Right hindlimb (tissue), 1 donor: ENCODE measurements at regions not wholly inside any gene's neighbourhood (a gene's known extent, or its start where the extent isn't known, plus 50 kb on each side); places are given as distances from the start of the nearest gene placed in this dataset.
"Not testable (repeated sequence)": the region's sequence is repeated elsewhere in the genome, so short reads cannot be mapped to it uniquely, and the experiment has no call there.

Experiments
- DNase-seq: peaks from one replicate; pipeline ENCODE4 v3.0.0-alpha.2; 2018

DNA sequence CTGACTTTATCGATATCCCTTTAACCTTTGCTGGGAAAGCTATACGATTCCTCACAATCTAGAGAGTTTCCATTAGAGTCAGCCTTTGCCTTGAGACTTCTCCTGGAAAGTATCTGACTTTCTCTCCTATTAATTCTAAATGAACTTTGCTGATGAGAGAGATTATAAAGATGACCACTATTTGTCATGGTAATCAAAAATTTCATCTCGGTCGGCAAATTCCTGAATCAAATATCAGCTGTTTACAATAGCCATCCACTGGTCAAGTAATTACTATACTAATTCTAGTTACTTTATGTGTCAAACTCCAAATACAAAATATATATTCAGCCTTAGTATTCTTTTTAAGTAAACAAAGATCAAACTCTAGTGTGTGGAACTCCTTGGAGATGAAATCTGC is 164.4 kb upstream of the ITGA1 start:
- DNase-seq, result no peak

DNA sequence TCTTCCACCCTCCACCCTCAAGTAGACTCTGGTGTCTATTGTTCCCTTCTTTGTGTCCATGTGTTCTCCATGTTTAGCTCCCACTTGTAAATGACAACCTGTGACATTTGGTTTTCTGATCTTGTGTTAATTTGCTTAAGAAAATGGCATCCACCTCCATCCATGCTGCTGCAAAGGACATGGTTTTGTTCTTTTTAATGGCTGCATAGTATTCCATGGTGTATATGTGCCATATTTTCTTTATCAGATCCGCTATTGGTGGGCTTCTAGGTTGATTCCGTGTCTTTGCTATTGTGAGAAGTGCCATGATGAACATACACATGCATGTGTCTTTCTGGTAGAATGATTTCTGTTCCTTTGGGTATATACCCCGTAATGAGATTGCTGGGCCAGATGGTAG is 163.4 kb upstream of the ITGA1 start:
- no peak for DNase-seq

DNA sequence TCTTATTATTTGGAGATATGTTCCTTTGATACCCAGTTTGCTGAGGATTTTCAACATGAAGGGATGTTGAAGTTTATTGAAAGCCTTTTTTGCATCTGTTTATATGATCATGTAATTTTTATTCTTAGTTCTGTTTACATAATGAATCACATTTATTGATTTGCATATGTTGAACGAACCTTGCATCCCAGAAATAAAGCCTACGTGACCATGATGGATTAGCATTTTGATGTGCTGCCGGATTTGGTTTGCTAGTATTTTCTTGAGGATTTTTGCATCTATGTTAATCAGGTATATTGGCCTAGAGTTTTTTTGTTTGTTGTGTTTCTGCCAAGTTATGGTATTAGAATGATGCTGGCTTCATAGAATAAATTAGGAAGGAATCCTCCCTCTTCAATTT is 161.4 kb upstream of the ITGA1 start:
- DNase-seq, result no peak

GRCh38 chr5:52627740-52628139 is 160.0 kb upstream of the ITGA1 start:
- DNase-seq, result no peak

- DNase-seq, result no peak
Observed at GRCh38 chr5:52632281-52632680, 155.4 kb upstream of the ITGA1 start.

DNA sequence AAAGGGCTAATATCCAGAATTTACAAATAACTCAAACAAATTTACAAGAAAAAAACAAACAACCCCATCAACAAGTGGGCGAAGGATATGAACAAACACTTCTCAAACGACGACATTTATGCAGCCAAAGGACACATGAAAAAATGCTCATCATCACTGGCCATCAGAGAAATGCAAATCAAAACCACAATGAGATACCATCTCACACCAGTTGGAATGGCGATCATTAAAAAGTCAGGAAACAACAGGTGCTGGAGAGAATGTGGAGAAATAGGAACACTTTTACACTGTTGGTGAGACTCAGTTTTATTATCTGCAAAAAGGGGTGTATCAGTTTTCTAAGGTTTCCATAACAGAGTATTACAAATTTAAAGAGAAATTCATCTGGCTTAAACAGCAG is 153.5 kb upstream of the ITGA1 start:
- DNase-seq, result not testable (repeated sequence)

GRCh38 chr5:52638732-52639131 is 149.0 kb upstream of the ITGA1 start:
- no peak for DNase-seq

DNA sequence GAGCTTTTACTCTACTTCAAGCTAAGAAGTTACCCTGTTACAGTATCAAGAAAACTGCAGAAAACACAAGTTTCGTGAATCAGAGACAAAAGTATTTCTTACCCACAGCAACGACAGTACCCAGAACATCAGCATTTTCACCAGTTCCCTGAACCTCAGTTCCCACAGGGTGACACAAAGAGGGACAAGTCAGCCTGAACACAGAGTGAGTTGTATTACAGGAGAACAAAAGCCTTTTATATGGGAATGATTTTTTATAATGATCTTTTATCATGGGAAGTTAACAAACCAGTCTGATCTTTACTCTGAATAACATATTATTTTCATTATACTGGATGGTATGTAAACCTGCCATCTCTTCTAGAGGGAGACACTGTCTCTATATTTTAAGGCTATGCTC is 139.0 kb upstream of the ITGA1 start:
- DNase-seq, result no peak

DNA sequence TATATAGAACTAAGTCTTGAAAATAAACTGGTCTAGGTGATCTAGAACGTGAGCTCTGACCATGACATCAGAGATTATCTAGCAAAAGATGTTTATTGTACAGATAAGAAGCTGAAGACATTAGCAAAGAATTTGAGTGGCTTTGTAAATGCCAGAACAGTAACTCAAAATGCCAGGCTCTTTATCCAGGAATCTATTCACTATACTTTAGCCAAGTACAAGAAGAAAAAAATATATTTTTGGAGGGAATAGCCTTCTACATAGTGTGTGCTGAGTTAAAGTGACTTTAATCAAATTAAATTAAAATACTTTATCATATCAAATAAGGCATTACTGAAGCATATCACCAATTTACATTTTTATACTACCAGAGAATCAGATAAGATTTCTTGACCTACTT is 132.6 kb upstream of the ITGA1 start:
- no peak for DNase-seq

DNA sequence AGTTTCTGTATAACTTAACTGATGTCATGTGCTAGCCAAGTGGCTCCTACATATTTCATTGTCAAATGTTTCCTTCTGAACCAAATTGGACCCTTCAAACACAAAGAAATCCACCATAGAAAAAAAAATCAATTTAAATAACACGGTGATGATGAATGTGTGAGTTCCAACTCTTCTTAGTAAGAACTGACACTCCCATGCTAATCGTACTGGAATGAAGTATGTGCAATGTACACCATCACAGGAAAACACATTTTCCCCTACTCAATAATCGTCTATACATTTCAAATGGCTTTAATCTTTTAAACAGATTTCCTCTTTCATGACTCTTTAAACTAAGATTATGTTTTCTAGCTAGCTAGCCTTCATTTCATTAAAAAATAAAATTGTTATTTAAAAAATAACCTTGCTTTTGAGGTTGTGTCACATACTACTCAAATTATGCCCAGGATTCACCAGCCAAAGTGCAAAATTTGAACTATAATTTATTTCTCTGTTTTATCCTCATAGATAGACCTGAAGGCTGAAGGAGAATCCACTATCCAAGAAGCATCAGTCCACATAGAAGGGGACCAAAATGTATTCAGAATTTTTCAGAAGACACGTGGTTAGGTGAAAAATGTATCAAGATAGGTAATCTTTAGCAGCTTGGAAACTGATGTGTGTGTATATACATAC is 131.0 kb upstream of the ITGA1 start:
- DNase-seq, result no peak

DNA sequence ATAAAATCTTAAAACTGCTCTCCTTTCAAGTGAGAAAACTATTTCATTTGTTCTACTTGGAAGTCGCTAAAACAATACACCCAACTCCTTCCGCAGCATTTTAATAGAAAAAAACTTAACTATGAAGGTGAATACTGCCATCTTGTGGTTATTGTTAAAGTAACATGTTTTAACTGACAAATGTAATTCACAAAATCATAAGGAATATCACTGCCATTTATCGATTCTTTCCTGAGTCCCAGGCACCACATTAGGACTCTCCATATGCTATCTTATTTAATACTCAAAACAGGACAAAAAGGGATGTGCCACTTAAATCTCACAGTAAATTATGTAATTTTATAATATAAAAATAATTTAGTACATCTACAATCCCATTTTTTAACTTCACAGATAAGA is 130.5 kb upstream of the ITGA1 start:
- DNase-seq, result no peak

GRCh38 chr5:52658246-52658645 is 129.5 kb upstream of the ITGA1 start:
- DNase-seq, result no peak

DNA sequence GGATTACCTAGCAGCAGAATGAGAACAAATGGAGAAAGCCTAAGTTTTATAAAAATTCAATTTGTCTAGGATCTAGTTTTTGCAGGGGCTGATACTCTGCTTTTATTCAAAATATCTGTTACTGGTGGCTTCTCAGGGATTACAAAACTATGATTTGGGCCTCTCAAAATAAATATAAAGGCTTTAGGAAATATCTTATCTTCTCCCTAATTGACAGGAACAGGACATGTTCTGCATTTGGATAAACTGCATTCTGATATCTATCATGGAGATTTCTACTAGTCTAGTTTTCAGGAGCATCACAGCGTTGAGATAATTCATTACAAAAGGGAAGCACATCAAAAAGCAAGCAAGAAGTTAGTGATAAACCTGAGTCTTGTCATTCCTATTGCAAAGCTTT is 127.1 kb upstream of the ITGA1 start:
- no peak for DNase-seq

- no peak for DNase-seq
Observed at GRCh38 chr5:52661903-52662595, 125.7 kb upstream of the ITGA1 start.

GRCh38 chr5:52665559-52665958 is 122.2 kb upstream of the ITGA1 start:
- peak; percentile 33 for DNase-seq

DNA sequence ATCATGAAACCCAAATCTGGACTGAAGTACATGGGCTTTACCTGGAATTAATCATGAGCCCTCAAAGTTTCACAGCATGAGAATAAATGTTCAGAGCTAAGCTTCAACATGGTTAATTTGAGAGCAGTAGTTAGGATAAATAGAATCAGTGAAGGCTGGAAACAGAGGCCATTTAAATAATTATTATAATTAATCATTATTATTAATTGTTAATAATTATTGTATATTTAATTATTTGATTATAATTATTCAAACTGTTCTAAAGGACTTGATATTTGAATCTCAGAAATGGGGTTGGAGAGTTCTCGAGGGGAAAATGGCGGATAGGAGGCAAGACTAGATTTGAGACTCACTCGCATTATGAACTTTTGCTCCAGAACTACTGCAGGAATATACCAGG is 119.6 kb upstream of the ITGA1 start:
- no peak for DNase-seq

DNA sequence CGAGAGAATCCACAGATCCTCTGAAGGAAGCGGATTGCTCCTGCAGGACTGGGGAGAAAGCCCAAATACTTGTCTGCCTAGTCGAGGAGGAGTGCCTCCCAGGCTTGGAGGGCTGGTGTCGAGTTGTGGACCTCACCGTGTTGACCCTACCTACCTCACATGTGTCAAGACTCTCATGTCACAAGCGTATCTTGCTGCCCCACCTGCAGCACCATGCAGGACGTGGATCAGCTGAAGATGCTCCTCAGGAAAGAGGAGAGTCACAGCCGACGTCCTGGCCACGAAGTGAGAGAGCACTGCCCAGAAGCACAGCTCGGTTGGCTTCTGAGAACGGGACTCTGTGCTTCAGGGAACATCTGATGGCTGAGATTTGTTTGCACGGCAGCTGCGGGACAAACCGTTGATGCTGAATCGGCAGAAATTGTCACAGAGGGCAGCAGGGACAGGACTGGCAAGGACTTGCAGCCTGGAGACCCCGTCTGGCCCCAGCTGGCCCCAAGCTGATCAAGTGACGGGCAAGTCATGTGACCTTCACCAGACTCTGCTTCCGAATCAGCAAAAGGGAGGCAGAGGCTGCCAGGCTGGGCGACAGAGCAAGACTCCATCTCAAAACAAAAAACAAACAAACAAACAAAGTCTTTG is 119.1 kb upstream of the ITGA1 start:
- no peak for DNase-seq

DNA sequence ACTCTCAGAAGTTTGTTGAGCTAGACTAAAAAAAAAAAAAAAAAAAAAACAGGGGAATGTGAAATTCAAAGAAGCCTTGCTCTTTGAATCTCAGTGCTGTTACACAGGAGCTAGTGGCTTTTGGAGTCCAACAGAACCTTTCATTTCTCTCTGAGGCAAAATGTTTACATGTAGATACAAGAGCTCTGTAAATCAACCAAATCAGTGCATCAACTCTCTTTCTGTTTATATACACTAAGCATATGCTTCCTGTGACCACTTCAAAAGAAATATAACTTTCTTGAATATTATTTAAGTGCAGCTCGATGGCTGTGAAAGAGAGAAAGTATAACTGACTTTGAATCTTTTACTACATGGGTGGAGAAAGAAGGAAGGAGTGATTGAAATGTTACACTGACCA is 115.3 kb upstream of the ITGA1 start:
- DNase-seq, result no peak

GRCh38 chr5:52673495-52673894 is 114.2 kb upstream of the ITGA1 start:
- no peak for DNase-seq

- DNase-seq, result no peak
Observed at GRCh38 chr5:52674815-52675545, 112.7 kb upstream of the ITGA1 start.

DNA sequence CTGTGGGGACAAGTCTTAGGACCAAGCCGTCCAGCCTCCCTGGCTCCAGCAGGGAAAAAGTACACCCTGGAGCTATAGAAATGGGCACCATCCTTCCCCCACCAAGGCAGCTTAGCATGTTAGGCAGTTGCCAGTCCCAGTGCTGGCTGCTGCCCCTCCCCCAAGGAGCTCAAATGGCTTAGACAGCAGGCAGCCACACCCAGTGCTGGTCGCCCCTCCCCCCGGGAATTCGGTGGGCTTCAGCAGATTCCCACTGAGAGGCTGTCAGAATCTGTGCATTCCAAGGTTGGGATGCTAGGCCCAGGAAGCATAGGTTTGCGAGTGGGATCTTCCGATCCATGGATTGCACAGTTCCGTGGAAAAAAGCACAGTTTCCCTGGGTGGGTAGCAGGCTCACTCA is 105.2 kb upstream of the ITGA1 start:
- DNase-seq, result no peak

DNA sequence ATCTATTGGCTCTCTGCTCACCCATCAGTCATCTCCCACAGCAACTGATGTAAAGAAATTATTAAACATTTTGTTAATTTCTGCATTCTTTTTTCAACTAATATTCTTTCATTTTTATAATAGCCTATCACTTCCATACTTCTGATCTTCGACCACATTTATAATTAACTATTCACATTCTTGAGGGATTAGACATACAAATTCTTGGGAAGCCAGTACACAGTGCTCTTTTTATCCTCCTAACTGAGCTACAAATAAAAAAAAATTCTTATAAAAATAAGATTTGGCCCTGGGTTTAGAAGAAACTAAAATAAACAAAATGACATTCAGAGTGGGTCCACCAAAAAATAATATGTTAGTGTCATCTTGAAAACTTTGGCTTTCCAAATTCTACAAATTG is 103.7 kb upstream of the ITGA1 start:
- DNase-seq, result no peak

- DNase-seq, result no peak
Observed at GRCh38 chr5:52685566-52685965, 102.2 kb upstream of the ITGA1 start.

GRCh38 chr5:52685971-52686370 is 101.7 kb upstream of the ITGA1 start:
- DNase-seq, result no peak
